Panc1 (cell line): ENCODE measurements at regions not wholly inside any gene's neighbourhood (a gene's known extent, or its start where the extent isn't known, plus 50 kb on each side); places are given as distances from the start of the nearest gene placed in this dataset.

Source experiments
- ATAC-seq: fragments of 200-7000 bp; cut with Tn5 transposase; 2 replicates; pipeline ENCODE4 v1.9.1; 2020; ENCODE audit warnings: mild to moderate bottlenecking, moderate library complexity
- BruUV-seq: library from RNA; stranded (reverse); fragments of 400-500 nt; replicated peaks from 2 replicates; lab custom pipeline; 2021; lab: Mats Ljungman, UMichigan
- CTCF ChIA-PET: fragments of 300-600 bp; sonication (Branson Sonifier 250); formaldehyde crosslinking; loops from one replicate; lab custom pipeline; 2022; ENCODE audit warnings: antibody characterized with exemption; lab: Charles Lee
- POLR2A ChIA-PET: fragments of 300-600 bp; sonication (Branson Sonifier 250); formaldehyde crosslinking; loops from one replicate; lab custom pipeline; 2022; ENCODE audit warnings: antibody characterized with exemption; lab: Charles Lee
- DNase-seq: peaks from one replicate; pipeline ENCODE4 v3.0.0-alpha.2; 2010; ENCODE audit warnings: low read depth, low spot score
- H3K27ac ChIP-seq: 2 replicates; pipeline ENCODE4 v1.5.1; 2011; ENCODE audit warnings: mild to moderate bottlenecking, low read length, inconsistent platforms
- H3K27me3 ChIP-seq: fragments of 200-500 bp; sonication (Bioruptor generic); 2 replicates; pipeline ENCODE4 v1.6.0; 2014; ENCODE audit warnings: low read length, inconsistent platforms; ENCODE audit not compliant: control insufficient read depth, insufficient read depth
- H3K36me3 ChIP-seq: fragments of 200-500 bp; sonication (Bioruptor generic); 2 replicates; pipeline ENCODE4 v1.5.1; 2014; ENCODE audit warnings: inconsistent platforms, mild to moderate bottlenecking, low read length, moderate library complexity; ENCODE audit not compliant: control insufficient read depth, insufficient read depth
- H3K4me1 ChIP-seq: 2 replicates; pipeline ENCODE4 v1.5.1; 2011; ENCODE audit warnings: inconsistent platforms, mild to moderate bottlenecking, low read length, moderate library complexity; ENCODE audit not compliant: control insufficient read depth, insufficient read depth
- H3K4me3 ChIP-seq, 2 experiments: 2 replicates each; pipeline ENCODE4 v1.5.1; 2011 to 2012; ENCODE audit warnings: low read depth in 2 of 2, low read length in 2 of 2, mild to moderate bottlenecking in 2 of 2, inconsistent platforms in 1 of 2, moderate library complexity in 1 of 2
- H3K9me3 ChIP-seq: fragments of 200-500 bp; sonication (Bioruptor generic); 2 replicates; pipeline ENCODE4 v1.5.1; 2014; ENCODE audit warnings: low read depth, mild to moderate bottlenecking, inconsistent platforms, low read length, moderate library complexity; ENCODE audit not compliant: control insufficient read depth, insufficient read depth
- CTCF ChIP-seq: fragments of 450-650 bp; IDR thresholded peaks from 2 replicates; pipeline ENCODE4 v1.5.1; 2017; ENCODE audit warnings: mild to moderate bottlenecking
- POLR2AphosphoS5 ChIP-seq: IDR thresholded peaks from 2 replicates; pipeline ENCODE4 v1.6.1; 2012; ENCODE audit warnings: mild to moderate bottlenecking, low read depth, low read length, moderate library complexity
- REST ChIP-seq, 2 experiments: IDR thresholded peaks; 2 replicates each; pipeline ENCODE4 v1.6.1; 2011 to 2012; ENCODE audit warnings: low read depth in 2 of 2, control low read depth in 1 of 2, low read length in 1 of 2, mild to moderate bottlenecking in 1 of 2, moderate library complexity in 1 of 2; ENCODE audit not compliant: insufficient read depth in 1 of 2
- SIN3A ChIP-seq: IDR thresholded peaks from 2 replicates; pipeline ENCODE4 v1.6.1; 2012; ENCODE audit warnings: low read depth, mild to moderate bottlenecking, low read length, moderate library complexity, borderline replicate concordance; ENCODE audit not compliant: insufficient read depth
- TCF7L2 ChIP-seq: IDR thresholded peaks from 2 replicates; pipeline ENCODE4 v1.6.1; 2011; ENCODE audit warnings: mild to moderate bottlenecking, low read depth, low read length, inconsistent platforms
- in situ Hi-C: cut with HindIII; loops from 2 replicates; pipeline ENCODE4 v1.10.0; 2016; ENCODE audit warnings: low sequenced_read_pairs, low pct_unique_long_range_greater_than_20kb
- intact Hi-C: fragments of 100-400 bp; cut with micrococcal nuclease; formaldehyde crosslinking; loops from one replicate; pipeline ENCODE4 v1.10.0; 2022; ENCODE audit not compliant: unreplicated experiment

GRCh38 chr2:8528863-8529262 is 153.0 kb upstream of the ID2 start:
- in situ Hi-C loops (no loop called here), intact Hi-C loops (no loop called here)
- TF ChIP-seq CTCF (no peak), POLR2AphosphoS5 (no peak), REST (IDR thresholded peaks at IDR 0.05; ENCODE audit: insufficient read depth in 1 of 2, low read depth in 2 of 2, low read length in 1 of 2) (no peak), SIN3A (no peak), TCF7L2 (no peak)
- no peak overlapping the region for H3K4me3 ChIP-seq
- H3K27ac ChIP-seq, result no peak overlapping the region
- ATAC-seq, result no peak
- no peaks in the 10 kb centered on the region for H3K36me3 ChIP-seq
- BruUV-seq, result no TSS peak
- H3K9me3 ChIP-seq, result no peaks in the 10 kb centered on the region
- ChIA-PET POLR2A (no interaction called here), CTCF (no interaction called here)
- H3K4me1 ChIP-seq, result no peaks in the 10 kb centered on the region
- H3K27me3 ChIP-seq, result no peaks in the 10 kb centered on the region
- no peak for DNase-seq

- H3K4me3 ChIP-seq, result no peak overlapping the region
- no peaks in the 10 kb centered on the region for H3K36me3 ChIP-seq
- intact Hi-C loops (no loop called here), in situ Hi-C loops (no loop called here)
- DNase-seq (no peak), ATAC-seq (no peak)
- ChIA-PET CTCF (no interaction called here), POLR2A (no interaction called here)
- no TSS peak for BruUV-seq
- TF ChIP-seq REST (IDR thresholded peaks at IDR 0.05; ENCODE audit: insufficient read depth in 1 of 2, low read depth in 2 of 2, low read length in 1 of 2) (no peak), POLR2AphosphoS5 (no peak), SIN3A (no peak), TCF7L2 (no peak), CTCF (no peak)
- H3K27ac ChIP-seq, result no peak overlapping the region
- H3K4me1 ChIP-seq, result no peaks in the 10 kb centered on the region
- no peaks in the 10 kb centered on the region for H3K27me3 ChIP-seq
- H3K9me3 ChIP-seq, result no peaks in the 10 kb centered on the region
Measured at GRCh38 chr2:8529706-8530277, 152.1 kb upstream of the ID2 start.
